Sigmoid colon (tissue), 6 donors: ENCODE measurements at regions not wholly inside any gene's neighbourhood (a gene's known extent, or its start where the extent isn't known, plus 50 kb on each side); places are given as distances from the start of the nearest gene placed in this dataset.
"Not testable (repeated sequence)": the region's sequence is repeated elsewhere in the genome, so short reads cannot be mapped to it uniquely, and the experiment has no call there.

Experiments
- DNase-seq: peaks from one replicate; pipeline ENCODE4 v3.0.0-alpha.2; 2019
- H3K27ac ChIP-seq, 4 donors: fragments of 200-600 bp; sonication (generic); one replicate each; pipeline ENCODE4 v1.5.1; 2016 to 2019; ENCODE audit warnings: mild to moderate bottlenecking in 1 of 4
- H3K27me3 ChIP-seq, 3 donors: fragments of 200-600 bp; sonication (generic); one replicate each; pipeline ENCODE4 v1.5.1; 2019; ENCODE audit warnings: mild to moderate bottlenecking in 1 of 3
- H3K36me3 ChIP-seq, 4 donors: fragments of 200-600 bp; sonication (generic); one replicate each; pipeline ENCODE4 v1.5.1; 2016 to 2019
- H3K4me1 ChIP-seq, 4 donors: fragments of 200-600 bp; sonication (generic); one replicate each; pipeline ENCODE4 v1.5.1; 2017 to 2019
- H3K4me3 ChIP-seq, 4 donors: fragments of 200-600 bp; sonication (generic); one replicate each; pipeline ENCODE4 v1.5.1; 2017 to 2019; ENCODE audit warnings: mild to moderate bottlenecking in 2 of 4, moderate library complexity in 1 of 4
- H3K9me3 ChIP-seq, 4 donors: fragments of 200-600 bp in 3 of 4; sonication (generic) in 3 of 4; one replicate each; pipeline versions ENCODE4 v1.5.1 to v1.6.1; 2013 to 2019
- EP300 ChIP-seq, 4 donors: sonication (generic); formaldehyde crosslinking; IDR thresholded peaks; one replicate each; pipeline ENCODE4 v1.6.1; 2017; ENCODE audit warnings: antibody characterized with exemption in 4 of 4
- POLR2A ChIP-seq, 2 donors: fragments of 450-650 bp; IDR thresholded peaks; one replicate each; pipeline ENCODE4 v1.6.1; 2016; ENCODE audit warnings: antibody characterized with exemption in 2 of 2, mild to moderate bottlenecking in 2 of 2, moderate library complexity in 2 of 2
- POLR2AphosphoS5 ChIP-seq, 4 donors: sonication (generic); formaldehyde crosslinking; IDR thresholded peaks; one replicate each; pipeline ENCODE4 v1.6.1; 2017; ENCODE audit warnings: antibody characterized with exemption in 4 of 4
- WGBS, 2 donors: extraction: QIAGEN DNeasy Blood & Tissue Kit; methylation state at CpG; one replicate each; pipeline ENCODE4 v1.1.7; 2013; 5-methylcytosine and 5-hydroxymethylcytosine counted together
- intact Hi-C: fragments of 100-400 bp; cut with DNase I; formaldehyde crosslinking; loops from one replicate; pipeline ENCODE4 v1.15.1; 2023
- TF ChIP-seq, protein P1 (sequence below), 4 experiments: fragments of 450-650 bp in 3 of 4; fragments of 200-600 bp in 1 of 4; IDR thresholded peaks; one replicate each; pipeline ENCODE4 v1.5.1; 2016 to 2019; ENCODE audit warnings: antibody characterized with exemption in 4 of 4, mild to moderate bottlenecking in 3 of 4, moderate library complexity in 2 of 4
- donor health status: healthy with polysubstance abuse.
- donor health status: healthy.

DNA sequence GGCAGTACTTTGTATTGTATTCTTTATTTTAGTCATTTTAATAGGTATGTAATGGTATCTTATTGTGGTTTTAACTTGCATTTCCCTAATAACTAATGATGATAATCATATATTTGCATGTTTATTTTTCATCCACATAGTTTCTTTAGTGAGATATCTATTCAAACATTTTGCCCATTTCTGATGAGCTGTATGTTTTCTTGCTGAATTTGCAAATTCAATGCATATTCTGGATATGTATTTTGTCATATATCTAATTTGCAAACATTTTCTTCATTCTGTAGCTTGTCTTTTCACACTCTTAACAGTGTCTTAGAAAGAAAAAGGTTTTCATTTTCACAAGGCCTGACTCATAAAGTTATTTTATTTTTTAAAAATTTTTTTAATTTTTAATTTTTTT lies 372.1 kb downstream of the ZNF674 start:
- no peak for DNase-seq
- no peak overlapping the region for H3K27ac ChIP-seq
- intact Hi-C loops: no loop called here
- H3K27me3 ChIP-seq: no peaks in the 10 kb centered on the region
- H3K9me3 ChIP-seq: no peaks in the 10 kb centered on the region
- H3K4me3 ChIP-seq: no peak overlapping the region
- no peaks in the 10 kb centered on the region for H3K4me1 ChIP-seq
- TF ChIP-seq POLR2AphosphoS5 (IDR thresholded peaks at IDR 0.05) (no peak), POLR2A (IDR thresholded peaks at IDR 0.05) (no peak), EP300 (IDR thresholded peaks at IDR 0.05) (no peak)
- TF ChIP-seq, protein P1, sequence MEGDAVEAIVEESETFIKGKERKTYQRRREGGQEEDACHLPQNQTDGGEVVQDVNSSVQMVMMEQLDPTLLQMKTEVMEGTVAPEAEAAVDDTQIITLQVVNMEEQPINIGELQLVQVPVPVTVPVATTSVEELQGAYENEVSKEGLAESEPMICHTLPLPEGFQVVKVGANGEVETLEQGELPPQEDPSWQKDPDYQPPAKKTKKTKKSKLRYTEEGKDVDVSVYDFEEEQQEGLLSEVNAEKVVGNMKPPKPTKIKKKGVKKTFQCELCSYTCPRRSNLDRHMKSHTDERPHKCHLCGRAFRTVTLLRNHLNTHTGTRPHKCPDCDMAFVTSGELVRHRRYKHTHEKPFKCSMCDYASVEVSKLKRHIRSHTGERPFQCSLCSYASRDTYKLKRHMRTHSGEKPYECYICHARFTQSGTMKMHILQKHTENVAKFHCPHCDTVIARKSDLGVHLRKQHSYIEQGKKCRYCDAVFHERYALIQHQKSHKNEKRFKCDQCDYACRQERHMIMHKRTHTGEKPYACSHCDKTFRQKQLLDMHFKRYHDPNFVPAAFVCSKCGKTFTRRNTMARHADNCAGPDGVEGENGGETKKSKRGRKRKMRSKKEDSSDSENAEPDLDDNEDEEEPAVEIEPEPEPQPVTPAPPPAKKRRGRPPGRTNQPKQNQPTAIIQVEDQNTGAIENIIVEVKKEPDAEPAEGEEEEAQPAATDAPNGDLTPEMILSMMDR (IDR thresholded peaks at IDR 0.05): no peak
- H3K36me3 ChIP-seq: no peaks in the 10 kb centered on the region

DNA sequence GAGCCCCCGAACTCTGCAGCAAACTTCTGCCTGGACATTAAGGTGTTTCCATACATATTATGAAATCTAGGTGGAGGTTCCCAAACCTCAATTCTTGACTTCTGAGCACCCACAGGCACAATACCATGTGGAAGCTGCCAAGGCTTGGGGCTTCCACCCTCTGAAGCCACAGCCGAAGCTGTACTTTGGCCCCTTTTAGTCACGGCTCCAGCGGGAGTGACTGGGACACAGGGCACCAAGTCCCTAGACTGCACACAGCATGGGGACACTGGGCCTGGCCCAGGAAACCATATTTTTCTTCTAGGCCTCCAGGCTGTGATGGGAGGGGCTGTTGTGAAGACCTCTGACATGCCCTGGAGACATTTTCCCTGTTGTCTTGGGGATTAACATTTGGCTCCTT lies 373.8 kb downstream of the ZNF674 start:
- WGBS, 2 donors: 60 to 98% methylated on average over 4 of the region's 4 CpGs
- H3K4me3 ChIP-seq, H3K27ac ChIP-seq, DNase-seq, H3K27me3 ChIP-seq, intact Hi-C loops, H3K36me3 ChIP-seq, H3K4me1 ChIP-seq, H3K9me3 ChIP-seq: not testable (repeated sequence)

DNA sequence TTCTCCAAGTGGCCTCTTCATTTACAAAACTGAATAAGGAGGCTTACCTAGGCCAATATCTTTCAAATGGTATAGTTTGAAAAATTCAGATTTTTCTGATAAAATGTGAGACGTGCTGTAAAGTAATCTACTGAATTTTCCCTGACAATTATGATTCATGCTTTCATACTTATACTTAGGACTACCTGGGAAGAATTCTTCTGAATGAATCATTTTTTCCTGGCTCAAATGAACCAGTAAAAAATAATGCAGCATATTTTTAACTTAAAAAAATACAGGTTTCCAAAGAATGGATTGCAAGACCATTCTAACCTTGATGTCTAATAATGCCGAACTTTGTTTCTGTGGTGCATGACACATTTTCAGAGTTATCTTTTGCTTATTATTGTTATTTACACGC lies 375.4 kb downstream of the ZNF674 start:
- no peaks in the 10 kb centered on the region for H3K36me3 ChIP-seq
- DNase-seq: no peak
- TF ChIP-seq POLR2AphosphoS5 (IDR thresholded peaks at IDR 0.05) (no peak), EP300 (IDR thresholded peaks at IDR 0.05) (no peak), POLR2A (IDR thresholded peaks at IDR 0.05) (no peak)
- TF ChIP-seq, protein P1 (IDR thresholded peaks at IDR 0.05): no peak
- no peaks in the 10 kb centered on the region for H3K4me1 ChIP-seq
- no peaks in the 10 kb centered on the region for H3K27me3 ChIP-seq
- no peak overlapping the region for H3K27ac ChIP-seq
- intact Hi-C loops: no loop called here
- H3K4me3 ChIP-seq: no peak overlapping the region
- 89 to 92% methylated on average over 3 of the region's 3 CpGs for WGBS, 2 donors
- no peaks in the 10 kb centered on the region for H3K9me3 ChIP-seq

DNA sequence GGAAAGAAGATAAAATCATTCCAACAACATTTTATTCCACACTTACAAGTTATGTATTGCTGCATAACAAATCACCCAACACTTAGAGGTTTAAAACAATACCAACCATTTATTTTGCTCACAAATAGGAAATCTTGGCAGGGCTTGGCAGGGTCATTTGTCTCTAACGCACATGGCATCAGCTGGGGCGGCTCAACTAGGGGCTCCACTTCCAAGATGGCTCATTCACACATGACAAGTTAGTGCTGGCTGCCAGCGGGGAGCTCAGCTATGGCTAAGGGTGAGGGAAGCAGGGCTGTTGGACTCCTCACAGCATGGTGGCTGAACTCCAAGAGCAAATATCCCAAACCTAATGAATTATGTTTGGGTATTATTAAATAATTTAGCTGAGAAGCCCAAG lies 377.0 kb downstream of the ZNF674 start:
- Histone ChIP-seq H3K27ac (no peak overlapping the region), H3K4me3 (no peak overlapping the region), H3K4me1 (no peaks in the 10 kb centered on the region), H3K27me3 (no peaks in the 10 kb centered on the region), H3K9me3 (no peaks in the 10 kb centered on the region), H3K36me3 (no peaks in the 10 kb centered on the region)
- no peak for DNase-seq
- TF ChIP-seq POLR2AphosphoS5 (IDR thresholded peaks at IDR 0.05) (no peak), EP300 (IDR thresholded peaks at IDR 0.05) (no peak), POLR2A (IDR thresholded peaks at IDR 0.05) (no peak)
- TF ChIP-seq, protein P1 (IDR thresholded peaks at IDR 0.05): no peak
- 86 to 89% methylated on average over 3 of the region's 3 CpGs for WGBS, 2 donors
- intact Hi-C loops: no loop called here

DNA sequence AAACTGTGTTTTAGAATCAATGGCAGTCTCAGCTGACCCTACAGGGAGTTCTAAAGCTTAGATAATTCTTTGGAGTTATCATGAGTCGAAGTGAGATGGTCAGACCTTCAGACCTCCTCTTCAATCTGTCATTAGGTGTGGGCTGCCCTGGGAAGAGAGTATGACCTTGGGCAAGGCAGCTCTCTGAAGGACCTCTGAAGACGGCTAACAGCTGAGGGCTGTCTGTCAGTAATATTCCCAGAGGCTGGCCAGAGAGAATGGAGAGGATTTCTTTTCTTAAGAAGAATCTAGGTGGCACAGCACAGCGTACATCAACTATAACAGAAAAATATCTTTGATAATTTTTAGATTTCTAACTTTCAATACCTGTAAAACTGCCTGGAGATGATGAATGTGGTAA lies 379.4 kb downstream of the ZNF674 start:
- intact Hi-C loops: no loop called here
- WGBS, 2 donors: 90 to 96% methylated on average over 3 of the region's 3 CpGs
- no peaks in the 10 kb centered on the region for H3K27me3 ChIP-seq
- no peaks in the 10 kb centered on the region for H3K4me1 ChIP-seq
- H3K4me3 ChIP-seq: no peak overlapping the region
- DNase-seq: no peak
- peak overlapping the region in 1 of 4 donors; percentile 43 for H3K27ac ChIP-seq
- H3K9me3 ChIP-seq: no peaks in the 10 kb centered on the region
- no peaks in the 10 kb centered on the region for H3K36me3 ChIP-seq
- TF ChIP-seq, protein P1 (IDR thresholded peaks at IDR 0.05): no peak
- TF ChIP-seq POLR2A (IDR thresholded peaks at IDR 0.05) (no peak), POLR2AphosphoS5 (IDR thresholded peaks at IDR 0.05) (no peak)
